Brain microvascular endothelial cell (primary cell): ENCODE measurements at regions not wholly inside any gene's neighbourhood (a gene's known extent, or its start where the extent isn't known, plus 50 kb on each side); places are given as distances from the start of the nearest gene placed in this dataset.
A peak's percentile ranks its signal among the peaks of the same experiment; 100 is the strongest.

Source experiments
- DNase-seq: peaks from one replicate; pipeline ENCODE4 v3.0.0-alpha.2; 2020
- H3K27ac ChIP-seq: fragments of 250-450 bp; sonication (Bioruptor Pico); 2 replicates; pipeline ENCODE4 v1.5.1; 2020; ENCODE audit warnings: mild to moderate bottlenecking, moderate library complexity
- H3K27me3 ChIP-seq: fragments of 250-450 bp; sonication (Bioruptor Pico); replicated peaks from 2 replicates; pipeline ENCODE4 v1.5.1; 2020; ENCODE audit warnings: mild to moderate bottlenecking
- H3K36me3 ChIP-seq: fragments of 250-450 bp; sonication (Bioruptor Pico); replicated peaks from 2 replicates; pipeline ENCODE4 v1.5.1; 2020; ENCODE audit warnings: mild to moderate bottlenecking
- H3K4me3 ChIP-seq: 2 replicates; pipeline ENCODE4 v1.5.1; 2011; ENCODE audit warnings: low read depth, mild to moderate bottlenecking, control low read depth, low read length, moderate library complexity
- in situ Hi-C: cut with HindIII; loops from 2 replicates; pipeline ENCODE4 v1.10.0; 2017; ENCODE audit warnings: low sequenced_read_pairs, low pct_ligation_motif_present
- TF ChIP-seq, protein P1 (sequence below): IDR thresholded peaks from 2 replicates; pipeline ENCODE4 v1.5.1; 2011; ENCODE audit warnings: low read depth, mild to moderate bottlenecking, moderate library complexity, low read length, control low read depth, inconsistent platforms; ENCODE audit errors: missing control alignments

DNA sequence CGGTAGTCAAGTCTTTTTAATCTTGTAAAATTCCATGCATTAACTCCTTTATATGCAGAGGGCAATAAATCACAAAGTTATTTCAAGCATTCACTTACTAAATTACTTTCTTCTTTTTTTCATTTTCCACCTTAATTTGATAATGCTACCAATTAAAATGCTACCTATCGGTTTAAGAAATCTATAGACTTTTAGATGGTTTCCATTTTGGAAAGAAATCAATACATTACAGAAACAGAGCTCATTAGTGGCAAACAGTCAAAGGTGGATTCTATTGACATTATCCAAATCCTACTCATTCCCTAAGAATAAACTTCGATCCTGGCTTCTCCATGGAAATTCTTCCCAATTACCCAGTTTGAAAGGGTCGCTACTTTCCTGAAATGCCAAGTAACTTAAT lies 176.5 kb downstream of the MREG start:
- TF ChIP-seq, protein P1, sequence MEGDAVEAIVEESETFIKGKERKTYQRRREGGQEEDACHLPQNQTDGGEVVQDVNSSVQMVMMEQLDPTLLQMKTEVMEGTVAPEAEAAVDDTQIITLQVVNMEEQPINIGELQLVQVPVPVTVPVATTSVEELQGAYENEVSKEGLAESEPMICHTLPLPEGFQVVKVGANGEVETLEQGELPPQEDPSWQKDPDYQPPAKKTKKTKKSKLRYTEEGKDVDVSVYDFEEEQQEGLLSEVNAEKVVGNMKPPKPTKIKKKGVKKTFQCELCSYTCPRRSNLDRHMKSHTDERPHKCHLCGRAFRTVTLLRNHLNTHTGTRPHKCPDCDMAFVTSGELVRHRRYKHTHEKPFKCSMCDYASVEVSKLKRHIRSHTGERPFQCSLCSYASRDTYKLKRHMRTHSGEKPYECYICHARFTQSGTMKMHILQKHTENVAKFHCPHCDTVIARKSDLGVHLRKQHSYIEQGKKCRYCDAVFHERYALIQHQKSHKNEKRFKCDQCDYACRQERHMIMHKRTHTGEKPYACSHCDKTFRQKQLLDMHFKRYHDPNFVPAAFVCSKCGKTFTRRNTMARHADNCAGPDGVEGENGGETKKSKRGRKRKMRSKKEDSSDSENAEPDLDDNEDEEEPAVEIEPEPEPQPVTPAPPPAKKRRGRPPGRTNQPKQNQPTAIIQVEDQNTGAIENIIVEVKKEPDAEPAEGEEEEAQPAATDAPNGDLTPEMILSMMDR = no peak
- Histone ChIP-seq H3K27me3 (no peaks in the 10 kb centered on the region), H3K27ac (no peak overlapping the region), H3K36me3 (no peaks in the 10 kb centered on the region), H3K4me3 (no peak overlapping the region)
- DNase-seq = no peak
- in situ Hi-C loops = no loop called here

DNA sequence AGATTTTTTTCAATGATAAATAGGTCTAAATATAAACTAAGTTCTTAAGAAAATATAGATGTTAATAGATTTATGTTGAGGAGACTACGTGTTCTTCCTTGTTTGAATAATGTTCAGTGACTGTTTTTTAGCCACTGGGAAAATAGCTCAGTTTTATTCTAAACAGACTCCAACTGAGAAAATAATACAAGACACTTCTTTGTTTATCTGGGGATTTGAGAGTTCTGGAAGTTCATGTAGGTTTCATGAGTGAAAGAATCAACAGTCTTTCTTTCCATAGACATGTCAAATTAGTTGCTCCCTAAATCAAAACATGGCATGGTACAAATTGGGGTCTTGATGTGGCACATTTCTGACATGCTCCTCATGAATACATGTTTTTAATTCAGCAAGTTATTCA lies 177.7 kb downstream of the MREG start:
- H3K36me3 ChIP-seq = no peaks in the 10 kb centered on the region
- DNase-seq = no peak
- in situ Hi-C loops = no loop called here
- H3K27me3 ChIP-seq = no peaks in the 10 kb centered on the region
- TF ChIP-seq, protein P1 = no peak
- no peak overlapping the region for H3K27ac ChIP-seq
- H3K4me3 ChIP-seq = no peak overlapping the region

DNA sequence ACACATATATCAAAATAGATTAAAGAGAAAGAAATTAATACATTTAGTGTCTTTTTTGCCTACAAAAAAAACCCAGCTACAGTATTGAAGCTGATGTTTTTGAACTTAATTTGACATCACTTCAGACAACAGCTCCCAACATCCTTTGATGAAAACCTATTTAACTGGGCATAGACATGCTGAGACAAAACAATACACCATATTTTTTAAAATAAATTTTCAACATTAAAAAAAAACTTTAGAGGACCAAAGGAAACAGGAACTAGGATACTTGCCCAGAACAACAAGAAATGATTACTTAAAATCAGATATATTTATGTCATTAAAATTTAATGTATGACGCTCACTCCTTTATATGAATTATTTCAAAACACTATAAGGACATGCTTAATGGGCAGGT lies 178.1 kb downstream of the MREG start:
- Histone ChIP-seq H3K36me3 (no peaks in the 10 kb centered on the region), H3K27me3 (no peaks in the 10 kb centered on the region)

DNA sequence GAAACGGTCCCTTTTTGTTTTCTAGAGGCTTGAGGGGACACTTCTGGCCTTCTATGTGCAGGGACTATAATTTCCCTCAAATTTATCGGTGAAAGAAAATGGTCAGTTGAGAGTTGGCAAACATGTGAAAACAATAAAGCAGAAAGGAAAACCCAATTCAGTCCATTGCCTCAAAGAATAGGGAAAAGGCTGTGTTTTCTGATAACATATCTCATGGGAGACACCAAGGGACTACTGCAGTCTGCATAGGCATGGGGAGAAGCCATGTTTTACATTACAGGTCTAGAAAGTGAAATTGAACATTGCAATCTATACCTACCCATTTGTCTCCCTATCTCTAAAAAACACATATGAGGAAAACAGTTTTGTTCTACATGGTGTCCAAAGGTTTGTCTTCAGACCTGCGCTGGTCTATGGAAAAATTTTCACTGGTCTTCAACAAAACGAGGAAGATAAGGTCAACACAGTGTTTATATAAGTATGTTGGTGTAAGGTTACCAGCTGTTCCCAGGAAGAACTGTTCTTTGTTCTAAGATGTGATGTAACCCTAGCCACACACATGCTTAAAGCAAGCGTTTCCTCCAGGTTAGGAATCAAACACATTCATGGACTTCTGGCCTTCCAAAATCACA lies 179.7 kb downstream of the MREG start:
- Histone ChIP-seq H3K36me3 (no peaks in the 10 kb centered on the region), H3K27ac (peak overlapping the region; percentile 69), H3K27me3 (no peaks in the 10 kb centered on the region), H3K4me3 (no peak overlapping the region)
- DNase-seq = peak; percentile 80
- TF ChIP-seq, protein P1 = no peak
- in situ Hi-C loops = no loop called here

More for the DNA sequence above, 178.1 kb downstream of the MREG start:
- no peak overlapping the region for H3K4me3 ChIP-seq
- in situ Hi-C loops = no loop called here
- DNase-seq = no peak
- TF ChIP-seq, protein P1 = no peak
- no peak overlapping the region for H3K27ac ChIP-seq

DNA sequence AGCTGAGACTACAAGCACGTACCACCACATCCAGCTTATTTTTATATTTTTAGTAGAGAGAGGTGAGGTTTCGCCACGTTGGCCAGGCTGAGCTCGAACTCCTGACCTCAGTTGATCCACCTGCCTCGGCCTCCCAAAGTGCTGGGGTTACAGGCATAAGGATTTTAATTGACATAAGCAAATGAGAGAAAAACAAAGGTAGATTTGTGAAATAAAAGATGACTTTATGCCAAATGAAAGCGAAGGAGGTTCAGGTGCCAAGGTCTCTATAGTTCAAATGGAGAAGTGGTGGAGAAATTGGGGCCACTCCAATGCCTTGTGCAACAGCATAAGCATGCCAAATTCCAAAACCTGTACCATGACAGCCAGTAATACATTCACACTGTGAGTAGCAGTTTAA lies 180.6 kb downstream of the MREG start:
- DNase-seq = no peak
- Histone ChIP-seq H3K36me3 (no peaks in the 10 kb centered on the region), H3K27me3 (no peaks in the 10 kb centered on the region), H3K27ac (no peak overlapping the region), H3K4me3 (no peak overlapping the region)
- in situ Hi-C loops = no loop called here
- TF ChIP-seq, protein P1 = no peak
